ENCODE measurements at regions not wholly inside any gene's neighbourhood (a gene's known extent, or its start where the extent isn't known, plus 50 kb on each side); places are given as distances from the start of the nearest gene placed in this dataset.

GRCh38 chr3:115287198-115287597 is 140.1 kb upstream of the ZBTB20 start:
- TF ChIP-seq CTCF (IDR thresholded peaks at IDR 0.05), result no peak
- TF ChIP-seq POLR2AphosphoS5 (IDR thresholded peaks at IDR 0.05), result no peak

All from stomach (tissue), 4 donors.